Dendritic cell treated with granulocyte-macrophage colony-stimulating factor and Interleukin-4, amounts not matched to agents 40 ng/mL and 50 ng/mL, for 4 days (primary cell): ENCODE measurements at regions not wholly inside any gene's neighbourhood (a gene's known extent, or its start where the extent isn't known, plus 50 kb on each side); places are given as distances from the start of the nearest gene placed in this dataset.

Experiments used
- H3K27ac Mint-ChIP-seq: one replicate; pipeline ENCODE4 v1.8.0; 2022; ENCODE audit warnings: mild to moderate bottlenecking, mixed read lengths
- H3K27me3 Mint-ChIP-seq: one replicate; pipeline ENCODE4 v1.8.0; 2022; ENCODE audit warnings: mild to moderate bottlenecking, mixed read lengths
- H3K36me3 Mint-ChIP-seq: one replicate; pipeline ENCODE4 v1.8.0; 2022; ENCODE audit warnings: low read depth, mixed read lengths
- H3K4me1 Mint-ChIP-seq: one replicate; pipeline ENCODE4 v1.8.0; 2022; ENCODE audit warnings: low read depth, mixed read lengths
- H3K4me3 Mint-ChIP-seq: one replicate; pipeline ENCODE4 v1.8.0; 2022; ENCODE audit warnings: mild to moderate bottlenecking, moderate library complexity, mixed read lengths
- H3K9me3 Mint-ChIP-seq: one replicate; pipeline ENCODE4 v1.8.0; 2022; ENCODE audit warnings: mixed read lengths
- intact Hi-C: fragments of 100-400 bp; cut with micrococcal nuclease; formaldehyde crosslinking; loops from one replicate; pipeline ENCODE4 v1.15.0; 2022

DNA sequence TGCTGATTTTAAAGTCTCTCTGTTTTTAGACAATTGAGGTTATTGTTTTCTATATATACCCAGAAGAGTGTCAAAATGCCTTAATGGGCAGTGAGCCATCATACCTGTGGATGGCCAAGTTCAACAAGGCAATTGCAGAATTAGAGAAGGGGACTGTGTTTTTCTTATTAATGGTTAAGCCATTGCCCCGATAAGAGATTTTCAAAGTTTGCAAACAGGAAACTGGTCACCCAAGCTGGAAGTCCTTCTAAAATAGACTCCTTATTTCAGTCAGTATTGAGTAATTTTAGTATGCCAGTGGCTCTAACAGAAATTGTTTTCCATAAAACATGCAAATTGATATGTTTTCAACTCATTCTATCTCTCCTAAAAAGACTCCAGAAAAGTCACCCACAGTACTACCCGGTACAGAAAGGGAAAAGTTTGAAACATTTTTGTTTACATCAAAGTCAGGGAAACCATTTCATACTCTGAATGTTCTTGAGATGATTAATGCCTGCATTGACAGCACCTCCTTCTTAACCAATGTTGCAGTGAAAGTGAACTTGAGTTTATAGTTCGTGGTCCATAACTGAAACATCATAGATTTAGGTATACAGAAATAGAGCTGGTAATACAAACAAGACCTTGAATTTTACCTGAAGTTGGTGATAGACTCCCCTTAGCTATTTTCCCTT lies 191.1 kb downstream of the TMX1 start:
- intact Hi-C loops = no loop called here
- no peak overlapping the region for H3K27ac Mint-ChIP-seq
- H3K36me3 Mint-ChIP-seq = no peaks in the 10 kb centered on the region
- no peaks in the 10 kb centered on the region for H3K9me3 Mint-ChIP-seq
- H3K4me3 Mint-ChIP-seq = no peak overlapping the region
- peaks cover 3% of the 10 kb centered on the region for H3K27me3 Mint-ChIP-seq
- no peaks in the 10 kb centered on the region for H3K4me1 Mint-ChIP-seq

DNA sequence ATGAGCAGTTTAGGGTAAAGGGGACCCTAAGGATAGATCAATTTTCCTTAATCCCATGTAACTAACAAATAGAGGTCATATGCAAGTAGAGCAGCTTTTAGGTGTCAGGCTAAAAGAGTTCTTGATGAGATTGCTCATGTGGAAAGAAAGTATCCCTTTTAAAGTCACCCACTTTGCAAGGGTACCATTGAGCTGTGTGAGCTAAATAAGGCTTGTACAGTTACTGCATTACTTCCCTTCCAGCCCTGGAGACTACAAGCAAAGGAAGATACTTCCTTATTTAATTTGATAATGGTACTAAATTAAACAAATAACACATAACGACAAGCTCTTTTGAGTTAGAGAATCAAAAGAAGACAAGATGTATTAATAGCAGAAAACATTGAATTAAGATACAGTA lies 191.7 kb downstream of the TMX1 start:
- Mint-ChIP-seq H3K4me1 (no peaks in the 10 kb centered on the region), H3K9me3 (no peaks in the 10 kb centered on the region), H3K27me3 (peaks cover 3% of the 10 kb centered on the region), H3K4me3 (no peak overlapping the region), H3K36me3 (no peaks in the 10 kb centered on the region), H3K27ac (no peak overlapping the region)
- intact Hi-C loops = no loop called here

DNA sequence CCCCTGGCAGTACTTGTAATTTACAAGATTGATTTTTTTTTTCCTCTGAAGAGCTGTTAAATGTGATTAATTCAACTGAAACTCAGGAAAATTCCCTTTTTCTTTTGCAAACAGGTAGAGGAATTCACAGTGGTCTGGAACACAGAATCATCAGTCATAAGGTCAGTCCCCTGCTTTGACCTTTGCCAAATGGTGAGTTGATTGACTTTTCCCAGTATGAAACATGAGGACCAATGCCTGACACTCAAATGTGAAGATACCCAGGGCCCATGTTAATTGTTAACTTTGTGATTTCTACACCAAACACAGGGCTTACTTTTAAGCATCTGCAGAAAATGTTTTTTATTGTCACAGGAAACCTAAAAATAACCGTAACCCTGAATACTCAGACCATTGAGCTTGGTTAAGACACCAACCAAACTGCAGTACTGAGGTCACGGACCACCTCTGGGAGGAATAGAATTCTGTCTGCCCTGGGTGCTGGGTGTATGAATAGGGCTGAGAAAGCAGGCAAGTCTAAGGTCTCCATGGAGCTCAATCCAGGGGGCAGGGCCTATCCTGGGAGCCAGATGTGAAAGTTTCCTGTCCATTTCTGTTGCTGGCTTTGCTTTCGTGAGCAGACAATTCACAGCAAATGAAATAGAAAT lies 192.4 kb downstream of the TMX1 start:
- Mint-ChIP-seq H3K27ac (no peak overlapping the region), H3K4me3 (no peak overlapping the region), H3K27me3 (peaks cover 1% of the 10 kb centered on the region), H3K9me3 (no peaks in the 10 kb centered on the region), H3K4me1 (no peaks in the 10 kb centered on the region), H3K36me3 (no peaks in the 10 kb centered on the region)
- intact Hi-C loops = no loop called here

DNA sequence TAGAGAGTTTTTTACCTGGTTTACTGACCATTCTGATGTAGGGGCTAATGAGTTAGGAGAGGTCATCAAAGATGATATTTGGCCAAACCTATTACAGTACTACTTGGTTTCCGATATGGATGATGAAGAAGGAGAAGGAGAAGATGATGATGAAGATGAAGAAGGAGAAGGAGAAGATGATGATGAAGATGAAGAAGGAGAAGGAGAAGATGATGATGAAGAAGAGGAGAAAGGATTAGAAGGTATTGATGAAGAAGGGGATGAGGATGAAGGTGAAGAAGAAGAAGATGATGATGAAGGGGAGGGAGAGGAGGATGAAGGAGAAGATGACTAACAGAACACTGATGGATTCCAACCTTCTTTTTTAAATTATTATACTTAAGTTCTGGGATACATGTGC lies 196.6 kb downstream of the TMX1 start:
- intact Hi-C loops = no loop called here
- Mint-ChIP-seq H3K4me3 (no peak overlapping the region), H3K27me3 (no peaks in the 10 kb centered on the region)

DNA sequence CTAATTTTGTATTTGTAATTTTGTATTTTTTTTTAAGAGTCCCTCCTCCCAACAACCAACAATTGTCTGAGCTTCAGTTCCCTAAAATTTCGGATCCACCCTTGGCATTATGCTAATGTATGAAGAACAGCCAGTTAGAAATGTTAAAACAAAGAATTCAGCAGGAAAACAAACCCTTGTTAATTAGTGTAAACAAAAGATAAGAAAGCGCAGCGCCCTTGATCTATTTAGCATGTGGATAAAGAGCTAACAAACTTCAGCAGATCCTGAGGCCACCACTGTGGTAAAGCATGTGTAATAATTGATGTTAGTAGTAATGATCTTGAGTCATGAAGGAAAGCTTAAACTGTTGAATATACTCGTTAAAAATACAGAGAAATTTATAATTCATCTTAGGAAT lies 199.8 kb downstream of the TMX1 start:
- Mint-ChIP-seq H3K9me3 (no peaks in the 10 kb centered on the region), H3K36me3 (no peaks in the 10 kb centered on the region), H3K4me1 (no peaks in the 10 kb centered on the region), H3K27ac (no peak overlapping the region), H3K4me3 (no peak overlapping the region), H3K27me3 (peaks cover 2% of the 10 kb centered on the region)
- intact Hi-C loops = no loop called here

More for the DNA sequence above, 196.6 kb downstream of the TMX1 start:
- no peaks in the 10 kb centered on the region for H3K9me3 Mint-ChIP-seq
- H3K27ac Mint-ChIP-seq = no peak overlapping the region
- no peaks in the 10 kb centered on the region for H3K4me1 Mint-ChIP-seq
- H3K36me3 Mint-ChIP-seq = no peaks in the 10 kb centered on the region

DNA sequence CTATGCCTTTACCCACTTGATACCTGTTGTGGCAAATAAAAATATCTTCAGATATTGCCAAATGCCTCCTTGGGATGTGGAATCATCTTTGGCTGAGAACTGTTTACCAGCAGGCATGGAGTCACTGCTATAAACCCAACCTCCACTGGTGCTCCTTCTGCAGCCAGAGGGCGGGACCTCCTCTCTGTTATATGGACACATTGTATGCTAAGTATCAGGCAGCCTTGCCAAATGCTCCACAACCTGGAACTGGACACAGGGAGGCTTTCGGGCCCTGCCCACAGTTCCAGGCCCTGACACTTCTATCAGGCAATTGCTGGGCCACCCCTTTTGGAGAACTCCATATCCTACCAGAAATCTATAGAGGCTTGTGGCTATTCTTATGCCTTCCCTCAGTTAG lies 201.0 kb downstream of the TMX1 start:
- Mint-ChIP-seq H3K27ac (no peak overlapping the region), H3K27me3 (peaks cover 2% of the 10 kb centered on the region), H3K4me3 (no peak overlapping the region), H3K36me3 (no peaks in the 10 kb centered on the region), H3K4me1 (no peaks in the 10 kb centered on the region), H3K9me3 (no peaks in the 10 kb centered on the region)
- intact Hi-C loops = no loop called here

DNA sequence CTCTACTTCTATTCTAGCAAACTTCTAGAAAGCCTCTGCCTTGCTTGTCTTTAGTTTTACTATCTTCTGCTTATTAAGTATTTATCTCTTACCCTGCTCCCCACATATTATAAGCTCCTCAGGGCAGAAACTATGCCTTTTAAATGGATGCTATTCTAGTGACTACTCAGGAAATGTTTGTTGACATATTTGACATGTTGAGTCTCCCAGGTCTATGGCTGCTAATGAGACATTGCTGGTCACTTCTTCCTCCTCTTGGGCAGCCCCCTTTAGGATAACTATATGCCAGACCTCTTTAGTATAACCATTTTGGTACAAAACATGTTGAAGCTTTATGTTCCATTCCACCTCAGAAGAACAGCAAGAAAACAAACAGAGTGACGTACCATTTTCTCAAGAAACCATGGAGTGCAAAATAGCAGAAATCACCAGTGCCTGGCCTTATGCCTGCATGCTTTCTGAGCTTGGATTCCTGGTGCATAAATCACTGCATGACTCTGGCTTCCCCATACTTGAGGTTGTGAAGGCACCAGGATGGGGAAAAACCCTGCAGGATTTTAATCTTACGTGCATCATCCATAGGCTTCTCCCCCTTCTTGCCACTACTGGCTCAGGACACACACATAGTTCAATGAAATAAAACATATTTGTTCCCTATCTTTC lies 202.6 kb downstream of the TMX1 start:
- Mint-ChIP-seq H3K4me1 (no peaks in the 10 kb centered on the region), H3K36me3 (no peaks in the 10 kb centered on the region), H3K27ac (no peak overlapping the region), H3K4me3 (no peak overlapping the region), H3K9me3 (no peaks in the 10 kb centered on the region), H3K27me3 (peaks cover 2% of the 10 kb centered on the region)
- intact Hi-C loops = no loop called here

DNA sequence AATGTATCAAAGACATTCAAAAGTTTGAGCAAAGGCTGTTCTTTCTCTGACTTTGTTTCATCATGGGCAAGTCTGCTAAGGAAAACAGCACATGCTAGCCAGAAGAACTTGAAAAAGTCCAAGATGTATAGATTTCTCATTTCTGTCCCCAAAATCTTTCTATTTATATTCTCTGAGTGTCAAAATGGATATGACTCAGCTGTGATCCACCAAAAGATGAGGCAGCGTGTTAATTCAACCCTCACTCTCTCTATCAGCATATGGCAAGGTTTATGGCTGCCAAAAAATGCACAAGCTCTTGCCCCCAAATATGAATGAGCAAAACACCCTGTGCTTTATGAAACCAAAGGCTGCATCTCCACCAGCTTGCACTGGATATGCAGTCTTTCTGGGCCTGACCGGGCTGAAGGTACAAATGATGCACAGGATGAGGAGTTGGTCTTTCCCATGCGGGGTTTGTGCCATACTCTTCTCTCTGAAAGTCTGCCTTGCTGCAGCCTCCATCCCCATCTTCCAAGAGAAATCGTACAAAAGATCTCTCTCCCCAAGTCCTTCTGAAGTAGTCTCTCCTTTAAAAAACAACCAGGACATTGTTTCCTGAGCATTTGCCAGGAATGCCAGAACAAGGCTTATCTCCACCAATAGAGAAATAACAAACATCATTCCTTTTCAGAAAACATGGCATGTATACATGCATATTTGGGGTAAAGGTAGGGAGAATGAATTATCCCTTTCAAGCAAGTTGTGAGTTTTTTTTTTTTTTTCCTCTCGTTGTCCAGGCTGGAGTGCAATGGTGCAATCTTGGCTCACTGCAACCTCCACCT lies 203.4 kb downstream of the TMX1 start:
- Mint-ChIP-seq H3K4me3 (no peak overlapping the region), H3K27me3 (peaks cover 2% of the 10 kb centered on the region), H3K36me3 (no peaks in the 10 kb centered on the region), H3K27ac (no peak overlapping the region), H3K9me3 (no peaks in the 10 kb centered on the region), H3K4me1 (no peaks in the 10 kb centered on the region)
- intact Hi-C loops = no loop called here

DNA sequence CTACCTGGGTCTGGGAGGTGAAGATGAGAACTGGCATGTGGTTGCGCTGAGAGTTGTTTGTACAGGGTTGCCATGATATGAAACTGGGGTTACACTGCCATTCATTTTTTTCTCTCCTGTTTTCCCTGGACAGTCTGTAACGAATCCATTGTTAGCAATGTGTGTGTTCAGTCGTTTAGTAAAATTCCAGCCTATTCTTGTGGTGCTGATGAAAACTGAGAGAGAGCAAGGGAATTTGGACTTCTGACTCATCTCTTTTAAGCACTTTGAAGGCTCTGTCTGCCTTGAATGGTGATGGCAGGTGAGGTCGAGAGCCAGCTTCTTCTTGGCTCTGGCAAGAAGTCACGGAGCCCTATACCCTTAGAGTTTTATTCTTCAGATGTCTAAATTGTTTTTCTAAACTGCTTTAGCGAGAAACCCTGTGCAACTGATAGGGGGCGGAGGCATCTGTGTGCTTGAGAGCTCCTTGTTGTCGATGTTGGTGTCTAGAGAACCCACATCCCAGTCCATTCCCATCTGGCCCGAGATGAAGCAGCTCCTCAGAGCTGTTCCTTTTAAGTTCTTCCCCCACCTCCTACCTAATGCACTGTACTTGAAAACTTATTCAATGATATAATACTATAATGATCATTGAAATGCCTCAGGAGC lies 204.4 kb downstream of the TMX1 start:
- H3K4me1 Mint-ChIP-seq = no peaks in the 10 kb centered on the region
- peaks cover 2% of the 10 kb centered on the region for H3K27me3 Mint-ChIP-seq
- intact Hi-C loops = no loop called here
- H3K27ac Mint-ChIP-seq = no peak overlapping the region
- no peaks in the 10 kb centered on the region for H3K9me3 Mint-ChIP-seq
- no peak overlapping the region for H3K4me3 Mint-ChIP-seq
- no peaks in the 10 kb centered on the region for H3K36me3 Mint-ChIP-seq

DNA sequence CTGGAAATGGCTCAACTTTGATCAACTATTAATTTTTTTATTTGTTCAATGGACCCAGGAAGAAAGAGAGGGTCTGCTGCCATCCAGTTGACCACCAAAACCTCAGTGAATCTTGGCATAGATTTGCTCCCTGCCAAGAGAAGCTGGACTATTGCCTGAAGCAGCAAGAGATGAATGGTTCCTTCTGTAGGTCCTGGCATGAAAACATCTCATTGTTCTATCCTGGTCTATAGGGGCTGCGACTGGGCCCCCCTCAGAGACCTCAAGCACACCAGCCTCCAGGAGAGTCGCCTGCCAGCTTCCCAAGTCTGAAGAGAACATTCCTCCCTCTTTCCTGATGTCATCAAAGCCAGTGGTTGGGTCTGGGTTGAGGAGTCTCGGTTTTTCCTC lies 204.9 kb downstream of the TMX1 start:
- Mint-ChIP-seq H3K4me1 (no peaks in the 10 kb centered on the region), H3K9me3 (no peaks in the 10 kb centered on the region), H3K27me3 (peaks cover 2% of the 10 kb centered on the region), H3K27ac (no peak overlapping the region), H3K4me3 (no peak overlapping the region), H3K36me3 (no peaks in the 10 kb centered on the region)
- intact Hi-C loops = no loop called here

DNA sequence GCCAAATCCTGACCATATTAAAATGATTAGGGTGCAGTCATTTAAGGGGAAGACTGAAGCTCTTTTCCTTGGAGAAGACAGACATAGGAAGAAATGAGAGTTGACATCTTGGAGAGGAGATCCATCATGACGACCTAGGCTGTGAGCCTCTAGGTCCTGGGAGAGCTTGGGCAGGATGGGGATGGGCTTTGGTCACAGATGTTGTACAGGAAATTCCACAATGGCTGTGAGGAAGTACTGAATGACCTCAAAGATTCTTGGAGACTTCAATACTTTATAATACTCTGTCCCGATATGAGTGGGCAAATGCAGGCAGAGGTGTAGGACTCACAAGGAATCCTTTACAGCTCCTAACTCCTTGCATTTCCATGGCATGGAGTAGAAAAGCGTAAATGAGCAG lies 204.9 kb upstream of the FRMD6 start:
- Mint-ChIP-seq H3K4me1 (no peaks in the 10 kb centered on the region), H3K27ac (no peak overlapping the region), H3K27me3 (peaks cover 2% of the 10 kb centered on the region), H3K9me3 (no peaks in the 10 kb centered on the region), H3K36me3 (no peaks in the 10 kb centered on the region), H3K4me3 (no peak overlapping the region)
- intact Hi-C loops = no loop called here

DNA sequence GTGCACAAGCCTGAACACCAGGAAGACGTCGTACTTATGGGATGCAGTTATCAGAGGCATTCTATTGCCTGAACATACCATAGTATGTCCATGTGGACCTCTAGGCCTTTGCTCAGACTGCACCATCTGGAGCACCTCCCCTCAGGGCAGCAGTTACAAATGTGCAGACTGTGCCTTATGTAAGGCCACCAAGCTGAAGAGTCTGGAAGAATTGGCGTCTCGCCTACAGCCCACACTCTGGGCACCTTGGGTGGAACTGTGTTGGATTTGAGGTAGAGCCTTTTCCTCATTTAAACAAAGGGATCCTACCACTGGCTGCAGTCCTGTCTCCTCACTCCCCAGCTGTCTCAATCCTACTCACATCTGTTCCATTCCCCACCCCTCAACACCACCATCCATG lies 204.3 kb upstream of the FRMD6 start:
- Mint-ChIP-seq H3K36me3 (no peaks in the 10 kb centered on the region), H3K27me3 (peaks cover 2% of the 10 kb centered on the region), H3K4me1 (no peaks in the 10 kb centered on the region), H3K4me3 (no peak overlapping the region), H3K9me3 (no peaks in the 10 kb centered on the region), H3K27ac (no peak overlapping the region)
- intact Hi-C loops = no loop called here

DNA sequence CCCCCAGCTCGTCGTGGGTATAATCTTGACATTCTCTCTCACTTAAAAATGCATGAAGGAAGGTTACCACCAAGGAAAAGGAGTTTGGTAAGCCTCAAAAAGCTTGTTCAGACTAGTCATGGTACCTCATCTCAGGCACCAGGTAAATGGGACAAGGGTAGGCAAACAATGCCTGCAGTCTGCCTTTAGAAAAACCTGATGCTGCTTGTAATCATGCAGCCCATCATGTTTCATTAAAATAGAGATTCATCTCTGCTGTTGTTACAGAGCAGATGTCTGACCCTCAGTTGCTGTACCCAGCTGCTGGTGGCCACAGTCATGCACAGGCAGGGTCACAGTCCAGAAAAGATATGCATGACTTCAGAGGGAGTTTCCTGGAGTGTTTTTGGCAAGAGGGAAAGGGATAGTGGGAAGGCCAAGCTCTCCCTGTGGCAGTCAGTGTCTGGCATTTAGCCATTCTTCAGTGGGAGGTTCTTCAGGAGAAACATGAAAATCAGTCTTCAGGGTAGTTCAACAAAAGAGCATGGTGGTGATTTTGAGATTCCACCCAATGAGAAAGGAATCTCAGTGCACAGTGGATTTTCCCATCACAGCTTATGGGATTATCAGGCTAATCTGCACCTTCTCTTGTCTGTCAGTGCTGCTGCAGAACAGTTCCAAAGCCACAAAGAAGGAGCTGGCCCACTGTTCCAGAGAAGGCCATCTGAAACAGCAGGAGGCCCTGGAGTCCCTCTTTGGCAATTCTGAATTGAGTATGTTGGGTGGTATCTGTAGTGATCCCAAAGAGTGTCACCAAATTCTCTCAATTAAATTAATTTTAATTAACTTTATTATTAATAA lies 202.7 kb upstream of the FRMD6 start:
- Mint-ChIP-seq H3K27me3 (no peaks in the 10 kb centered on the region), H3K9me3 (no peaks in the 10 kb centered on the region), H3K36me3 (no peaks in the 10 kb centered on the region), H3K27ac (no peak overlapping the region), H3K4me3 (no peak overlapping the region), H3K4me1 (no peaks in the 10 kb centered on the region)
- intact Hi-C loops = no loop called here
